NCI-H128 (cell line): ENCODE measurements at regions not wholly inside any gene's neighbourhood (a gene's known extent, or its start where the extent isn't known, plus 50 kb on each side); places are given as distances from the start of the nearest gene placed in this dataset.
"Not testable (repeated sequence)": the region's sequence is repeated elsewhere in the genome, so short reads cannot be mapped to it uniquely, and the experiment has no call there.

ENCODE experiments used
- DNase-seq: peaks from one replicate; lab custom pipeline; 2025; ENCODE audit not compliant: unreplicated experiment; lab: John Stamatoyannopoulos, UW

- DNase-seq, result no peak
Observed at GRCh38 chr11:87572881-87573280, 535.1 kb downstream of the TMEM135 start.

GRCh38 chr11:87560352-87560751 is 522.6 kb downstream of the TMEM135 start:
- DNase-seq, result no peak

DNA sequence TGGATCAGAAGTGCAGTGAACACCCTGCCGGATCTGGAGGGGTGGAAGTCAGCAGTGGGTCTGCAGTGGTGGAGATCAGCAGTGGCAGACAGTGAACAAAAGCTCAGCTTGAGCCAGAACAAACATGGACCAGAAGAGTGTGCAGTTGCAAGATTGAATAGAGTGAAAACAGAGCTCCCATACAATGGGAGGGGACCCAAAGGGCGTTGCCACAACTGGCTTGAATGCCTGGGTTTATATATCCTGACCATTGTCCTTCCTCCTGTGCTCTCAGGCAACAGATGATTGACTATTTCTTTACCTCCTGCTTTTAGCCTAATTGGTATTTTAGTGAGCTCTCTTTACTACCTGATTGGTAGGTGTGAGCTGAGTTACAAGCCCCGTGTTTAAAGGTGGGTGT is 522.1 kb downstream of the TMEM135 start:
- not testable (repeated sequence) for DNase-seq

- no peak for DNase-seq
Observed at GRCh38 chr11:87555101-87555500, 517.4 kb downstream of the TMEM135 start.

- no peak for DNase-seq
Observed at GRCh38 chr11:87548797-87549196, 511.1 kb downstream of the TMEM135 start.

DNA sequence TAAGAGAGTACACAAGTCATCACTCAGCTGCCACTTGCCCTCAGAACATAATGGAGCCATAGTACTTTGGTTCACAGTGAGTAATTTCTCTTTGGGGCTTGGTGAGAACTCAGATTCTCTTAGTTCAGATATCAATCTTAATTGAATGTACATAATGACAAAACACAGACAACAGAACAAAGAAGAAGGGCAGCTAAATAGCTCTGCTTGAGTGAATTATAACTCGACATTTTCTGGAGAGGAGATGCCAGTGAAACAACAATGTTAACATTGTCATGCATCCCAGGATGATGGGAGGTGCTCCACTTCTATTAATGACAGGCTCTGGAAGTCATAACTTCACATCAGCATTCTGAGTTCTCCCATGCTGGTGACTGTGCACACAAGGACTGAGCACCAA is 508.1 kb downstream of the TMEM135 start:
- DNase-seq, result no peak

- no peak for DNase-seq
Observed at GRCh38 chr11:87539596-87539995, 501.9 kb downstream of the TMEM135 start.

GRCh38 chr11:87536565-87536964 is 498.8 kb downstream of the TMEM135 start:
- DNase-seq, result no peak

DNA sequence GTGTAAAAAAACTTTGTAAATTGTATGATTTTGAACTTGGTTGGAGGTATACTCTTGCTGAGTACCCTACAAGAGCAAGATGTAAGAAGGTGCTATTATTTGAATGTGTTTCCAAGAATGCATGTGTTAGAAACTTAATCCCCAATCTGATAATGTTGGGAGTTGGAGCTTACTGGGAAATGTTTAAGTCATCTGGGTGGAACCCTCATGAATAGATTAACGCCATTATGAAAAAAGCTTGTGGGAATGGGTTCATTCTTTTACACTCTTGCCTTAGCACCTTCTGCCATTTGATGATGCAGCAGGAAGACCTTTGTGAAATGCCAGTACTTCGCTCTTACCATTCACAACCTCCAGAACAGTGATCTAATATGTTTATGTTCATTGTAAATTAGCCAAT is 498.3 kb downstream of the TMEM135 start:
- no peak for DNase-seq

GRCh38 chr11:87535513-87535912 is 497.8 kb downstream of the TMEM135 start:
- DNase-seq, result no peak

- DNase-seq, result not testable (repeated sequence)
Observed at GRCh38 chr11:87531835-87532234, 494.1 kb downstream of the TMEM135 start.

- DNase-seq, result no peak
Observed at GRCh38 chr11:87529486-87529885, 491.8 kb downstream of the TMEM135 start.

GRCh38 chr11:87528752-87529151 is 491.0 kb downstream of the TMEM135 start:
- no peak for DNase-seq

GRCh38 chr11:87523276-87523675 is 485.5 kb downstream of the TMEM135 start:
- no peak for DNase-seq

- no peak for DNase-seq
Observed at GRCh38 chr11:87518266-87518665, 480.5 kb downstream of the TMEM135 start.

GRCh38 chr11:87517351-87517750 is 479.6 kb downstream of the TMEM135 start:
- DNase-seq, result no peak

- DNase-seq, result not testable (repeated sequence)
Observed at GRCh38 chr11:87507722-87508121, 470.0 kb downstream of the TMEM135 start.

DNA sequence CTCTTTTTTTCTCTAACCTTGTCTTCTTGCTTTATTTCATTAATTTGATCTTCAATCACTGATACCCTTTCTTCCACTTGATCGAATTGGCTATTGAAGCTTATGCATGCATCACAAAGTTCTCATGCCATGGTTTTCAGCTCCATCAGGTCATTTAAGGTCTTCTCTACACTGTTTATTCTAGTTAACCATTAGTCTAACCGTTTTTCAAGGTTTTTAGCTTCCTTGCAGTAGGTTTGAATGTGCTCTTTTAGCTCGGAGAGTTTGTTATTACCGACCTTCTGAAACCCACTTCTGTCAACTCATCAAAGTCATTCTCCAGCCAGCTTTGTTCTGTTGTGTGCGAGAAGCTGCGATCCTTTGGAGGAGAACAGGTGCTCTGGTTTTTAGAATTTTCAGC is 469.2 kb downstream of the TMEM135 start:
- DNase-seq, result not testable (repeated sequence)

- no peak for DNase-seq
Observed at GRCh38 chr11:87501388-87501787, 463.7 kb downstream of the TMEM135 start.

- not testable (repeated sequence) for DNase-seq
Observed at GRCh38 chr11:87494936-87495335, 457.2 kb downstream of the TMEM135 start.

DNA sequence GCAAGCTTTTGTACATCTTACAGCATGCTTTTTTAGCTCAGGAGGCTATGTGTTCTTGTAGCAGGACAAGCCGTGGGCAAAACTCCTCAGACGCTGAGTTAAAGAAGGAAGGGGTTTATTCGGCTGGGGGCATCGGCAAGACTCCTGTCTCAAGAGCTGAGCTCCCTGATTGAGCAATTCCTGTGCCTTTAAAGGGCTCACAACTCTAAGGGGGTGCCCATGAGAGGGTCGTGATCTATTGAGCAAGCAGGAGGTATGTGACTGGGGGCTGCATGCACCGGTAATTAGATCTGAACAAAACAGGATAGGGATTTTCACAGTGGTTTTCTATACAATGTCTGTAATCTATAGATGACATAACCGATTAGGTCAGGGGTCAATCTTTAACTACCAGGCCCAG is 456.3 kb downstream of the TMEM135 start:
- not testable (repeated sequence) for DNase-seq

GRCh38 chr11:87493516-87493915 is 455.8 kb downstream of the TMEM135 start:
- no peak for DNase-seq

DNA sequence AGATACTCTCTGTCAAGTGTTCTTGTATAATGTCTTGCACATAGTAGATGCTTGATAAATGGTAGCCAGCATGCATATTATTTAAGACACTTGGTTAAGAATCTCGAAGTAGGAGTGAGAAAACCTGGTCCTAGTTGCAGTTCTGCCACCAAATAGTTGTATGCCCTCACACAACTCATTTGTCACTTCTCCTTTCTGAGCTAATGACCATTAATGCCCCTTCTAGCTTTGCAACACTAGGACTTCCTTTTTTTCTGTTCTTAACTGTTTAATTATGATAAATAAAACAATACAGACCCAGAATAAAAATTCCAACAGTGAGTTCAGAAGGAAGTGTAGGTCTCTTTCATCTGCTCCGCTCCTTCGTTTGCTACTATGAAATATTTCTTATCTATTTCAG is 453.6 kb downstream of the TMEM135 start:
- no peak for DNase-seq

DNA sequence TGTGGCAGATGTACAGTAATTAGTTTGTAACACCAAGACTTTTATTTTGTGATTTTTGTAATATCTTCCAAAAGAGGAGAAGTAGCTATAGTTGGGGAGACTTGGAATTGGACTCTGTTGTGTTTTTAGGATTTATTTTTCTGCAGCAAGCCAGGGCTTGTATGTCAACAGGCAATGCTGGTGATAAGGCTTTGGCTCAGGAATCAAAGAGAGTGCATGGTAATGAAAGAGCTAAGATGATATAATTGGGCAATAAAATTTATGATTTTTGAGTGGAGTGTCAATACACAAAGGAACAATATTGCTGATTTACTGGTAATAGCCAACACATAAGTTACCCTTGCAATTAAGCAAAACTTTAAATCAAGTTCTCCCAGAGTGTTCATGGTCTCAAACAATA is 452.9 kb downstream of the TMEM135 start:
- DNase-seq, result no peak
